ENCODE measurements at regions not wholly inside any gene's neighbourhood (a gene's known extent, or its start where the extent isn't known, plus 50 kb on each side); places are given as distances from the start of the nearest gene placed in this dataset.
"Not testable (repeated sequence)": the region's sequence is repeated elsewhere in the genome, so short reads cannot be mapped to it uniquely, and the experiment has no call there.

- no peak for DNase-seq
Observed at GRCh38 chr10:109633846-109634245, 289.5 kb downstream of the XPNPEP1 start.

- DNase-seq = not testable (repeated sequence)
Observed at GRCh38 chr10:109633017-109633416, 290.3 kb downstream of the XPNPEP1 start.

- DNase-seq = no peak
Observed at GRCh38 chr10:109624939-109625338, 298.4 kb downstream of the XPNPEP1 start.

- DNase-seq = no peak
Observed at GRCh38 chr10:109622566-109622965, 300.7 kb downstream of the XPNPEP1 start.

GRCh38 chr10:109620396-109620795, 302.9 kb downstream of the XPNPEP1 start:
- no peak for DNase-seq

GRCh38 chr10:109619914-109620313, 303.4 kb downstream of the XPNPEP1 start:
- DNase-seq = no peak

- DNase-seq = no peak
Observed at GRCh38 chr10:109618748-109619147, 304.6 kb downstream of the XPNPEP1 start.

- DNase-seq = no peak
Observed at GRCh38 chr10:109618301-109618700, 305.0 kb downstream of the XPNPEP1 start.

- no peak for DNase-seq
Observed at GRCh38 chr10:109616359-109616980, 306.8 kb downstream of the XPNPEP1 start.

- DNase-seq = not testable (repeated sequence)
Observed at GRCh38 chr10:109595356-109595755, 328.0 kb downstream of the XPNPEP1 start.

GRCh38 chr10:109593682-109594081, 329.6 kb downstream of the XPNPEP1 start:
- no peak for DNase-seq

GRCh38 chr10:109592391-109592790, 330.9 kb downstream of the XPNPEP1 start:
- no peak for DNase-seq

GRCh38 chr10:109591601-109592000, 331.7 kb downstream of the XPNPEP1 start:
- no peak for DNase-seq

- no peak for DNase-seq
Observed at GRCh38 chr10:109588259-109588658, 335.1 kb downstream of the XPNPEP1 start.

- DNase-seq = no peak
Observed at GRCh38 chr10:109587366-109587765, 335.9 kb downstream of the XPNPEP1 start.

- no peak for DNase-seq
Observed at GRCh38 chr10:109556399-109556798, 366.9 kb downstream of the XPNPEP1 start.

GRCh38 chr10:109542050-109542603, 381.2 kb downstream of the XPNPEP1 start:
- not testable (repeated sequence) for DNase-seq

- DNase-seq = no peak
Observed at GRCh38 chr10:109534193-109534592, 389.1 kb downstream of the XPNPEP1 start.

- DNase-seq = no peak
Observed at GRCh38 chr10:109529258-109529657, 394.1 kb downstream of the XPNPEP1 start.

- no peak for DNase-seq
Observed at GRCh38 chr10:109517748-109518147, 405.6 kb downstream of the XPNPEP1 start.

- DNase-seq = no peak
Observed at GRCh38 chr10:109504401-109504800, 418.9 kb downstream of the XPNPEP1 start.

- no peak for DNase-seq
Observed at GRCh38 chr10:109487691-109488090, 435.6 kb downstream of the XPNPEP1 start.

- no peak for DNase-seq
Observed at GRCh38 chr10:109480836-109481235, 442.5 kb downstream of the XPNPEP1 start.

- DNase-seq = no peak
Observed at GRCh38 chr10:109475711-109476421, 447.4 kb downstream of the XPNPEP1 start.
